ENCODE measurements at regions not wholly inside any gene's neighbourhood (a gene's known extent, or its start where the extent isn't known, plus 50 kb on each side); places are given as distances from the start of the nearest gene placed in this dataset.

DNA sequence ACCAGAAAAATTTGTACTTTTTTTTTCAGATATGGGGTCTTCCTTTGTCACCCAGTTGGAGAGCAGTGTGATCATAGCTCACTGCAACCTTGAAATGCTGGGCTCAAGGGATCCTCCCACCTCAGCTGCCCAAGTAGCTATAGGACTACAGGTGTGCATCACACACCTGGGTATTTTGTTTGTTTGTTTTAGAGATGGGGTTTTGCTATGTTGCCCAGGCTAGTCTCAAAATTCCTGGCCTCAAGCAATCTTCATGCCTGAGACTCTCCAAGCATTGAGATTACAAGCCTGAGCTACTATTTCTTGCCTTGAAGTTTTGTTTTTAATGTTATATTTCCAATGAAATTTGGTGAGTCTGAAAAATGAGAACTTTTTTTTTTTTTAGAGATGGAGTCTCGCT, 847.8 kb downstream of the TRIML1 start:
- no peaks in the 10 kb centered on the region for H3K79me2 ChIP-seq (ENCODE audit: low read length)
- no peaks in the 10 kb centered on the region for H3K27me3 ChIP-seq (ENCODE audit: low read depth, low read length)
- H3K4me2 ChIP-seq (ENCODE audit: low read length) = no peak overlapping the region
- H3K27ac ChIP-seq (ENCODE audit: low read length) = no peak overlapping the region
- no peak overlapping the region for H3K9ac ChIP-seq (ENCODE audit: low read length)
- no peaks in the 10 kb centered on the region for H3K9me3 ChIP-seq (ENCODE audit: insufficient read depth, low read length)
- no peaks in the 10 kb centered on the region for H3K4me1 ChIP-seq (ENCODE audit: low read length)
- H2AFZ ChIP-seq (ENCODE audit: low read depth, low read length) = no peak overlapping the region
- no peaks in the 10 kb centered on the region for H3K36me3 ChIP-seq (replicated peaks; ENCODE audit: low read depth, low read length)
- no peak for TF ChIP-seq EZH2phosphoT487 (IDR thresholded peaks at IDR 0.05; ENCODE audit: low read depth)
- TF ChIP-seq, protein P1, sequence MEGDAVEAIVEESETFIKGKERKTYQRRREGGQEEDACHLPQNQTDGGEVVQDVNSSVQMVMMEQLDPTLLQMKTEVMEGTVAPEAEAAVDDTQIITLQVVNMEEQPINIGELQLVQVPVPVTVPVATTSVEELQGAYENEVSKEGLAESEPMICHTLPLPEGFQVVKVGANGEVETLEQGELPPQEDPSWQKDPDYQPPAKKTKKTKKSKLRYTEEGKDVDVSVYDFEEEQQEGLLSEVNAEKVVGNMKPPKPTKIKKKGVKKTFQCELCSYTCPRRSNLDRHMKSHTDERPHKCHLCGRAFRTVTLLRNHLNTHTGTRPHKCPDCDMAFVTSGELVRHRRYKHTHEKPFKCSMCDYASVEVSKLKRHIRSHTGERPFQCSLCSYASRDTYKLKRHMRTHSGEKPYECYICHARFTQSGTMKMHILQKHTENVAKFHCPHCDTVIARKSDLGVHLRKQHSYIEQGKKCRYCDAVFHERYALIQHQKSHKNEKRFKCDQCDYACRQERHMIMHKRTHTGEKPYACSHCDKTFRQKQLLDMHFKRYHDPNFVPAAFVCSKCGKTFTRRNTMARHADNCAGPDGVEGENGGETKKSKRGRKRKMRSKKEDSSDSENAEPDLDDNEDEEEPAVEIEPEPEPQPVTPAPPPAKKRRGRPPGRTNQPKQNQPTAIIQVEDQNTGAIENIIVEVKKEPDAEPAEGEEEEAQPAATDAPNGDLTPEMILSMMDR (IDR thresholded peaks at IDR 0.05; ENCODE audit: low read depth, low read length) = no peak
- no peaks in the 10 kb centered on the region for H4K20me1 ChIP-seq (ENCODE audit: insufficient read depth, low read length)
- H3K4me3 ChIP-seq (ENCODE audit: low read length) = no peak overlapping the region

DNA sequence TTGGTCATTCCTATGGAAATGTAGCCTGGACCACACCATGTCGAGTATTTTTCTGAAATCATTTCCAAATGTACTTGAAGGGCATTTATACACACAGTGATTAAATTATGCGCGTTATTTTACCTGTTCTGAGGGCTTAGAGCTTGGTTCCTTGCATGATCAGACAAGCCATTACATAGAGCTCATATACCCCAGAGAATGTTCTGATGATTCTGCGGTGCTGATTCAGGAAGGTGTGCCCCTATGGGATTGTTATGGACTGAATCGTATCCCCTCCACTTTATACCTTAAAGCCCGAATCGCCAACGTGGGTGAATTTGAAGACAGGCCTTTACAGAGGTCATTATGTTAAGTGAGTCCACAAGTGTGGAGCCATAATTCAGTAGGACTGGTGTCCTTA, 848.9 kb downstream of the TRIML1 start:
- Histone ChIP-seq H3K4me3 (ENCODE audit: low read length) (no peak overlapping the region), H3K27me3 (ENCODE audit: low read depth, low read length) (no peaks in the 10 kb centered on the region), H4K20me1 (ENCODE audit: insufficient read depth, low read length) (no peaks in the 10 kb centered on the region), H3K36me3 (replicated peaks; ENCODE audit: low read depth, low read length) (no peaks in the 10 kb centered on the region), H3K27ac (ENCODE audit: low read length) (no peak overlapping the region), H3K9ac (ENCODE audit: low read length) (no peak overlapping the region), H3K9me3 (ENCODE audit: insufficient read depth, low read length) (no peaks in the 10 kb centered on the region), H2AFZ (ENCODE audit: low read depth, low read length) (no peak overlapping the region), H3K4me2 (ENCODE audit: low read length) (no peak overlapping the region), H3K79me2 (ENCODE audit: low read length) (no peaks in the 10 kb centered on the region), H3K4me1 (ENCODE audit: low read length) (no peaks in the 10 kb centered on the region)
- TF ChIP-seq, protein P1 (IDR thresholded peaks at IDR 0.05; ENCODE audit: low read depth, low read length) = no peak
- TF ChIP-seq EZH2phosphoT487 (IDR thresholded peaks at IDR 0.05; ENCODE audit: low read depth) = no peak

DNA sequence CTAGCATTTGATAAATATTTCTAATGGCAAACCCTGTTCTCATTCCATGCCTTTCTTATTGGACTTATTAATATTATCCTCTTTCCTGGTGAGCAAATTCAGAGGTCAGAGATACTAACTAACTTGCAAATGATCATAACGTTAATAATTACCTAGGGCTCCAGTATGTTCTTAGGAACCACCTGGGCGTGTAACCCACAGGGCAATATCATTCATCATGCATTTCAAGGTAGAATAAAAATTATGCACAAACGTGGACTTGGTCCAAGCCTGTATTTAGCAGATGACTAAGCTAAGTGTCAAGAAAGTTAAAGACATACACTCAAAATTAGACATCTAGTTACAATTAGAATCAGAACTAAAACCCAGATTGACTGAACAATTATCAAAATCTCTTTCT, 850.1 kb downstream of the TRIML1 start:
- Histone ChIP-seq H3K36me3 (replicated peaks; ENCODE audit: low read depth, low read length) (no peaks in the 10 kb centered on the region), H3K4me3 (ENCODE audit: low read length) (no peak overlapping the region), H3K4me1 (ENCODE audit: low read length) (no peaks in the 10 kb centered on the region), H3K27ac (ENCODE audit: low read length) (no peak overlapping the region), H3K79me2 (ENCODE audit: low read length) (no peaks in the 10 kb centered on the region), H4K20me1 (ENCODE audit: insufficient read depth, low read length) (no peaks in the 10 kb centered on the region), H3K4me2 (ENCODE audit: low read length) (no peak overlapping the region), H2AFZ (ENCODE audit: low read depth, low read length) (no peak overlapping the region), H3K9ac (ENCODE audit: low read length) (no peak overlapping the region), H3K9me3 (ENCODE audit: insufficient read depth, low read length) (no peaks in the 10 kb centered on the region), H3K27me3 (ENCODE audit: low read depth, low read length) (no peaks in the 10 kb centered on the region)
- TF ChIP-seq, protein P1 (IDR thresholded peaks at IDR 0.05; ENCODE audit: low read depth, low read length) = no peak
- TF ChIP-seq EZH2phosphoT487 (IDR thresholded peaks at IDR 0.05; ENCODE audit: low read depth) = no peak

DNA sequence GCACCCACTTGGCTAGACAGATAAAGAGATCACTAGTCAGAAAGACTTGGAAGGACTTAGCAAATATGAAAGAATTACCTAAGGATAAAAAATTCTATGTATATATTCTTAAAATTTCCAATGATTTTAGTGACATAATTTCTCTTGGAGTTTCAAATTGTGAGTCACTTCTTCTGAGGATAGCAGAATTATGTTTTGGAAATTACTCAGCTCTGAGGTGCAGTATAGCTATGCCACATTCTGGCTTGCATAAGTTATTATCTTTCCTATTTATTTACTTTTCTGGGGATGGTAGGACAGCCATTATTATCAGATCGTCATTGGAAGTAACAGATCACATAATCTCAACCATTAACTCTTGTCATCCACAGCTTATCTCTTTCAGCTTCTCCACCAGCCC, 853.5 kb downstream of the TRIML1 start:
- Histone ChIP-seq H3K79me2 (ENCODE audit: low read length) (no peaks in the 10 kb centered on the region), H4K20me1 (ENCODE audit: insufficient read depth, low read length) (no peaks in the 10 kb centered on the region), H3K4me1 (ENCODE audit: low read length) (no peaks in the 10 kb centered on the region), H3K9ac (ENCODE audit: low read length) (no peak overlapping the region), H3K9me3 (ENCODE audit: insufficient read depth, low read length) (no peaks in the 10 kb centered on the region), H2AFZ (ENCODE audit: low read depth, low read length) (no peak overlapping the region), H3K27me3 (ENCODE audit: low read depth, low read length) (no peaks in the 10 kb centered on the region), H3K36me3 (replicated peaks; ENCODE audit: low read depth, low read length) (no peaks in the 10 kb centered on the region), H3K27ac (ENCODE audit: low read length) (no peak overlapping the region), H3K4me2 (ENCODE audit: low read length) (no peak overlapping the region), H3K4me3 (ENCODE audit: low read length) (no peak overlapping the region)
- TF ChIP-seq, protein P1 (IDR thresholded peaks at IDR 0.05; ENCODE audit: low read depth, low read length) = no peak
- TF ChIP-seq EZH2phosphoT487 (IDR thresholded peaks at IDR 0.05; ENCODE audit: low read depth) = no peak
